NOMO-1 (cell line): ENCODE measurements at regions not wholly inside any gene's neighbourhood (a gene's known extent, or its start where the extent isn't known, plus 50 kb on each side); places are given as distances from the start of the nearest gene placed in this dataset.
"Not testable (repeated sequence)": the region's sequence is repeated elsewhere in the genome, so short reads cannot be mapped to it uniquely, and the experiment has no call there.

Experiments used
- DNase-seq, 2 experiments: peaks; one replicate each; lab custom pipeline; 2025; ENCODE audit not compliant: unreplicated experiment in 2 of 2; lab: John Stamatoyannopoulos, UW

DNA sequence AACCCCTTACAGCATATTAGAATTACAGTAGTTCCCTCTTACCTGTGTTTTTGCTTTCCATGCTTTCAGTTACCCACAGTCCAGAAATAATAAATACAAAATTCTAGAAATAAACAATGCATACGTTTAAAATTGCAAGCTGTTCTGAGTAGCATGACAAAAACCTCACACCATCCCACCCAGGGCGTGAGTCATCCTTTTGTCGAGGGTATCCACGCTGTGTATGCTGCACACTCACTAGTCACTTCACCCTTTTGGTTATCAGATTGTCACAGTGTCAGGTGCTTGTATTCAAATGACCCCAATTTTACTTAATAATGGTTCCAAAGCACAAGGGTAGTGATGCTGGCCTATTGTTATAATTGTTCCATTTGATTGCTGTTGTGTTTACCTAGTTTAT lies 72.5 kb upstream of the P3H2 start:
- no peak for DNase-seq

DNA sequence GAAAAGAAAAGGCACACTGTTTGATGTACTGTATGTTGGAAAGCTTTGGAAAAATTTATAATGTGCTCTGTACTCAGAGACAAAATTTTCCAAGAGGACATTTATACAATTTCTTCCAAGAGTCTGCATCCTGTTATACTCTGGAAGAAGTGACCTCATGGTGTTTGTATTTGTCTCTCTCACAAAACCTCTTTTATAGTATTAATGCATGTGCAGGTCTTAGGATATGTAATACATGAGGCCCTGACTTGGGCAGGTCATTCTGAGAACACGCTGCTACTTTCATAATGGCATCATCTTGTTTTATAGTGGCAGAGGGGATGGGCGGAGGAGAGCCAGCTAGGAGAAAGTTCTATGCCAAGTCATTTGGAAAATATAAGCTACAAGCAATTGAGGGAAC lies 72.0 kb upstream of the P3H2 start:
- DNase-seq, result no peak

DNA sequence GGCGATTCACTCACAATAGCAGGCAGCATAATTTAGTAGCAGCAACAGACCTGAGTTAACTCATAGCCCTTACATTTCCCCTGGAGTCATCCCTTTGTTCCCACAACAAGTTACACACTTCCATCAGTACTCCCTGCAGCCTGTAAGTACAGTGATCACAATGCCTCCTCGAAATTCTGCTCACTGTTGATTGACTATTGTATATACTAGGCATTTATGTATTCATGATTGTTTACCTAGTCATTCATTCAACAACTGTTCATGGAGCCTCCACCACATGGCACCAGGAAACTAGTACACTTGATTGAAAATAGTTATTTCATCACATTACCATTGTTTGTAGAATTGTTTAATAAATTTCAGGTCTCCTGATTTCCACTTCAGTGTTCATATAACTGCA lies 71.4 kb upstream of the P3H2 start:
- DNase-seq, result no peak

DNA sequence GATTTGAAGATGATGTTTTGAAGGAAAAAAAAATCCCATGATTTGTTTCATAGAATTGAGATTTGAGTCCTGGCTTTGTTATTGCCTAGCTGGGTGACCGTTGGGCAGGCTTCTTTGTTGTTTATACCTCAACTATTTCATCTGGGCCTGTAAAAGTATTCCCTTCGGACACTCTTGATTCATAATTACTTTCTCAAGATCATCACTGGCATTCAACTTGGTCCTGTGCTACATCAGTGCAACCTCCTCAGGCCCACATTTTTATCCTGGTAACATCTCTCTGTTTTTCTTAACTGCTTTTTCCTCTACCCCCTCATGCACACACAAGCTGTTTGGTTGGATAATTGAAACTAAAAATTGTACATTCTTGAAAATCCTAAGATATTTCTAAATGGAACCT lies 67.5 kb upstream of the P3H2 start:
- no peak for DNase-seq

DNA sequence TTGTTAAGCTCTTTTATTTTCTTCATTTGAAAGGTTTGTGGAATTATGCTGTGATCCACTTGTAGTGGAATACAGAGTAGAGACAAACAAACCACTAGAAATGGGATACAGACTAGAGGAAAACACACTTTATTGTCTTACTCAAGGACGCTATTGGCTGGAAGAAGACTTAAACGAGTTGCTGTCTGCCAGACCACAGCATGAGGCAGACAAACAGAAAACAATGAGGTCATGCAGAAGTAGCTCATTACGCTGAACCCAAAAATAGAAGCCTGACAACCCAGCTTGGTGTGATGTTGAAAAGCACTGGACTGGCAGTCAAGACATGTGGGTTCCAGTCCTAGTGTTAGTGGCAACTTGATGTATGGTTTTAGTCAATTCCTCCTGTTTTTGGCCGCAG lies 62.4 kb upstream of the P3H2 start:
- DNase-seq, result peak in 1 of 2 experiments; percentile 22

DNA sequence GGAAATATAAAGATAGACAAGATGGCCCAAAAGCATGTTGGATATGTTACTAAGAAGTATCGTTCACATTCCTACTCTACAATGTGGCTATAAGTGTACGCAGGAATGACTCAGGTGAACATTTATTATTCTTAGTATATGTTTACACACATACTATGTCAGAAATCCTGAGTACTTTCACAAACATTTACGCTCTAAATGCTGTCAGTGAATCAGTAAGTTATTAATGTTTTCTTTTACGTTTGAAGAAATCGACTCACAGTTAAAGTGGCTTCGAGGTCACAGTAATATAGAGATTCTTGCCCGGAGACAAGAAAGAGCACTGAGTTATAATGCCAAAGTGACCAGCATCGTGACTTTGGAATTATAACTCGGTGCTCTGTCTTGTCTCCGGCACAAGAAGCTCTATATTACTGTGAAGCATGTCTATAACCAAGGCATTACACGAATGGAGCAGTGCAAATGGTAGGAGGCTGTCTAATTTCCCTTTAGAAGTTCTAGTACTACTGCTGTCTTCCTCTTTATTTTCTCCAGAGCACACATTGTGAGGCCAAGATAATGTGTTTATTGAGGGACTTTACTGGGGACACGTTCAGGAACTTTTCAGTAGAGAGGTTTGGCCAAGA lies 61.8 kb upstream of the P3H2 start:
- DNase-seq, result no peak

DNA sequence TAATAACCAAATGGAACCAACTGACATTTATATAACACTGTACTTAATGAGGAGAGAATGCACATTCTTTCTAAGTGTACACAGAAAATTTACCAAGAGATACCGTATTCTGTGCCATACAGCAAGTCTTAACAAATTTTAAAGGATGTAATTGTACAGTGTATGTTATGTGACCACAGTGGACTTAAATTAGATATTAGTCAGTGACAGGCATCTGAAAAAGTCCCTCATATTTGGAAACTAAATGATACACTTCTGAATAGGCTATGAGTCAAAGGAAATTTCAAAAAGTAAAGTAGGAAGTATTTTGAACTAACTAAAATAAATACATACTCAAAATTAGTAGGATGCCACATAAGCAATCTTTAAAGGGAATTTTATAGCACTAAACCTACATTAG lies 59.6 kb upstream of the P3H2 start:
- no peak for DNase-seq

DNA sequence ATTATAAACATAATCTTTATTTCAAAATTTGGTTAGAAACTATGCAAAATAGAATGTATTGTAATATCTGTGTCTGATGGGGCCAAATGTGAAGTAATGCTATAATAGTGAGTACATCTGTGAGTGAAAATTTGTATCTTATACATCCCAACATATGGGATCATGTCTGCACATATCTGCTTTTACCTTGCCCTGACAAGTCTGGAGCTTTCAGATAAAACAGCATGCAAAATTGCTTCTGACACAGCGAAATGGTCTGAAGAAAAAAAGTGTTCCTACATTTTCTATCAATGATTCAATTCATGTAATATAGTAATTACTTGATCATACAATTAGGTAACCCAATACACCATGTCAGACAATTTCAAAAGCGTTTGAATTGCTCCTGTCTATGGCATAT lies 58.1 kb upstream of the P3H2 start:
- no peak for DNase-seq

DNA sequence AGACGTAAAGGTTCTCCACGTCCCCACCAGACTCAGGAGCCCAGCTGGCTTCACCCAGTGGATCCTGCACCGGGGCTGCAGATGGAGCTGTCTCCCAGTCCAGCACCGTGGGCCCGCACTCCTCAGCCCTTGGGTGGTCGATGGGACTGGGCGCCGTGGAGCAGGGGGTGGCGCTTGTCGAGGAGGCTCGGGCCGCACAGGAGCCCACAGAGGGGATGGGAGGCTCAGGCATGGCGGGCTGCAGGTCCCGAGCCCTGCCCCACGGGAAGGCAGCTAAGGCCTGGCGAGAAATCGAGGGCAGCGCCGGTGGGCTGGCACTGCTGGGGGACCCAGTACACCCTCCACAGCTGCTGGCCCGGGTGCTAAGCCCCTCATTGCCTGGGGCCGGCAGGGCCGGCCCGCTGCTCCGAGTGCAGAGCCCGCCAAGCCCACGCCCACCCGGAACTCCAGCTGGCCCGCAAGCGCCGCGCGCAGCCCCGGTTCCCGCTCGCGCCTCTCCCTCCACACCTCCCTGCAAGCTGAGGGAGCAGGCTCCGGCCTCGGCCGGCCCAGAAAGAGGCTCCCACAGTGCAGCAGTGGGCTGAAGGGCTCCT lies 56.3 kb upstream of the P3H2 start:
- DNase-seq, result not testable (repeated sequence)

DNA sequence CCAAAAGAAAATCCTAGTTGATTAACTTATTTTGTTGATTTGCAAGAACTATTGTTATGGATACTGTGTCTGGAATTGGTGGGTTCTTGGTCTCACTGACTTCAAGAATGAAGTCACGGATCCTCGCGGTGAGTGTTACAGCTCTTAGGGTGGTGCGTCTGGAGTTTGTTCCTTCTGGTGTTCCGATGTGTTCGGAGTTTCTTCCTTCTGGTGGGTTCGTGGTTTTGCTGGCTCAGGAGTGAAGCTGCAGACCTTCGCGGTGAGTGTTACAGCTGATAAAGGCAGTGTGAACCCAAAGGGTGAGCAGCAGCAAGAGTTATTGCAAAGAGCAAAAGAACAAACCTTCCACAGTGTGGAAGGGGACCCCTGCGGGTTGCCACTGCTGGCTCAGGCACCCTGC lies 55.4 kb upstream of the P3H2 start:
- not testable (repeated sequence) for DNase-seq

DNA sequence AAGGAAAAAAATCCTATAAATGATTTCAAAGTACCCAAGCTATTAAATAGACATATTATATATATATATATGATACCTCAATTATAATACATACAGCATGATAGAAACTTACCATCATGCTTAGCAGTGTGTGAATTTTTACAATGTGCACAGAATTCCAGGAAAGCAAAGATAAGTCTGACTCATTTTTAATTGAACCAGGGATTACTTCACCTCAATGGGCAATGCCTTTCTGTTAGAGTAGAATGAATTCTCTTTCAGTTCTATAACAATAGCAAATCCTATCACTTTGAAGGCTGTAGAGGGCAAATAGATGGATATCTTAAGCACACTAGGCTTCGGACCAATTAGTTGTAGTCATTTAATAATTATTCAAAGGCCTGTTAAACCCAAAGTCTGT lies 54.8 kb upstream of the P3H2 start:
- no peak for DNase-seq

DNA sequence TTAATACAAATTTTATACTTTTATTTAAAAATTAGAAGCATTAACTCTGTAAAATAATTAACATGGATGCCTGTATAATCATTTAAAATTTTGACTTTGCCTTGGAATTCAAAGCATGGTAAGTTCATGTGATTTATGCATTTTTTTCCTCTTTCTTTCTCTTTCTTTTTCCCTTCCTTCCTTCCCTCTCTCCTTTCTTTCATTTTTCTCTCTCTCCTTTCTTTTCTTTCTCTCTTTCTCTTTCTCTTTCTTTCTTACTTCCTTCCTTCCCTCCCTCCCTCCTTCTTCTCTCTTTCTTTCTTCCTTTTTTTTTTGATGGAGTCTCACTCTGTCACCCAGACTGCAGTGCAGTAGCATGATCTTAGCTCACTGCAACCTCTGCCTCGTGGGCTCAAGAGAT lies 53.8 kb upstream of the P3H2 start:
- DNase-seq, result no peak

DNA sequence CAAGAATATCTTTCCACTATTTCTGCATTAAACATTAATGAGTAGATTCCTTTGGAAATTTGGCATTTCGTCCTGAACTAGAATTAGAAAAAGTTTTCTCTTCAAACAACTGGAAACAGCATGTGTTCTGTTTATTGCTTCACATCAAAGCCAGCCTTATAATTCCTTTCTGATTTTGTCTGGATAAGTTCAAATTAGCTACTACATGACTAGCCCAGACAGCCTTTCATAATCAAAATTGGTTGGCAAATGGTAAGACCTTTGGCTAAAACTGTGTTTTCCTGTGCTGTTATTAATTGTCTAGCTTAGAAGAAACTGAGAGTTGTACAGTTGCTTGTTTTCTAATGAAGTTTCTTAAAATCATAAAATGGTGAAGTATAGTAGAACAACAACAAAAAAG lies 52.7 kb upstream of the P3H2 start:
- DNase-seq, result no peak

DNA sequence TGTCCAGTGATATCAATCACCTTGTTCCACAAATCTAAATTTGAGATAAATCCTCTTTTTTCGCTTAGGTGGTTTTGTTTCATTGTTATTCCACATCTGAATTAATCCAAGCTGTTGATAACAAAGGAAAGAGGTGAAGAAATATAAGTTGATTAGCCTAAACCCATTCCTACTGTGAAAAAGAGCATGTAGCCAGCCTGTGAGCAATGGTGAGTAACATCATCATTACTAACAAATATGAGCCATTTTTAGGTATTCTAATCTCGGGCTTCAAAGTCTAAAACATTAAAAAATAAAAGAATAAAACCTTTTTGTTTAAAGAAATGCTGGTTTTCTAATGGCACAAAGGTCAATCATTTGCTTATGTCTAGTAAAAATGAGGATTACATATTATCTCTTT lies 52.1 kb upstream of the P3H2 start:
- DNase-seq, result no peak
